IPS-15b (cell line): ENCODE measurements at regions not wholly inside any gene's neighbourhood (a gene's known extent, or its start where the extent isn't known, plus 50 kb on each side); places are given as distances from the start of the nearest gene placed in this dataset.

ENCODE experiments used
- H3K27me3 ChIP-seq: one replicate; pipeline ENCODE4 v1.6.1; 2013; ENCODE audit warnings: low read length; ENCODE audit not compliant: control insufficient read depth, insufficient read depth
- H3K36me3 ChIP-seq: one replicate; pipeline ENCODE4 v1.6.1; 2013; ENCODE audit warnings: low read length; ENCODE audit not compliant: control insufficient read depth, insufficient read depth
- H3K4me1 ChIP-seq: one replicate; pipeline ENCODE4 v1.6.1; 2013; ENCODE audit warnings: mild to moderate bottlenecking, low read length; ENCODE audit not compliant: control insufficient read depth, insufficient read depth
- H3K4me3 ChIP-seq: one replicate; pipeline ENCODE4 v1.5.1; 2013; ENCODE audit warnings: low read depth, low read length
- H3K9ac ChIP-seq: one replicate; pipeline ENCODE4 v1.6.1; 2013; ENCODE audit warnings: low read depth, mild to moderate bottlenecking, low read length
- H3K9me3 ChIP-seq: one replicate; pipeline ENCODE4 v1.6.1; 2013; ENCODE audit warnings: mild to moderate bottlenecking, low read length; ENCODE audit not compliant: control insufficient read depth, insufficient read depth

DNA sequence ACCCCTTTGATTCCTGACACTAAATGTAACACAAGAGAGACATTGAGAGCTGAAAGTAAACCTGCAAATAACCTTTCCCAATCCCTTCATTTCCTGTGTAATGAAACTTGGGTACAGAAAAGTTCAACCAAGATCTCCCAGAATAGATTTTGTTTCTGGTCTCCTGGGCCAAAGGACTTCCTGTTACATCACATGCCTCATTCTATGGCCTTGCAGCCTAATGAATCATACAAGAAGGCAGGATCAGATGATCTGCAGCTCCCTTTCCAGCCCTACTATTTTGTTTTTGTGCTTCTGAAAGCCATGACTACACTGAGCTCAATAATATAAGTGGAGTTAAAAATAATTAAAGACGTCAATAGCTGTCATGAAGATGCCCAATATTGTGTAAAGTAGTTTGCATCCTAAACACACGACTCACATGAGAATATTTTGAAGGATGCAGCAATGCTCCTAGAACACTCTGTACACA, 73.4 kb upstream of the NOX3 start:
- H3K27me3 ChIP-seq = no peaks in the 10 kb centered on the region
- no peak overlapping the region for H3K9ac ChIP-seq
- H3K4me3 ChIP-seq = no peak overlapping the region
- H3K36me3 ChIP-seq = no peaks in the 10 kb centered on the region
- peaks cover 2% of the 10 kb centered on the region for H3K4me1 ChIP-seq
- no peaks in the 10 kb centered on the region for H3K9me3 ChIP-seq

DNA sequence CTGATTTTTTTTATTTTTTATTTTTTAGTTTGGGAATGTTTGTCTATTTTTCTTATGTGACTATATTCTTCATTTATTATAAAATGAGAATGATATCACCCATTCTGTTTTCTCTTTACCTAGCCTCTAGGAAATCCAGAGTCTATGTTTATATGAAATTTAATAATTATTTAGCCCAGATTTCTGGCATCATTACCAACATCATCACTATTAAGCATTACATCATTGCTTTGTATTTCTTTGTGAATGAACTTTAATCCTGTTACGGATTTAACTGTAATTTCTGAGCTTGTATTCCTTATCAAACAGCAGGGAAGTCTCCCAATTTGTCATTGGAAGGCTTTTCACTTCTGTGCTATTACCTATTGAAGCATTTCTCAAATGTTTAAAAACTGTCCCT, 72.7 kb upstream of the NOX3 start:
- Histone ChIP-seq H3K9me3 (no peaks in the 10 kb centered on the region), H3K36me3 (no peaks in the 10 kb centered on the region), H3K27me3 (no peaks in the 10 kb centered on the region), H3K9ac (no peak overlapping the region), H3K4me1 (peaks cover 4% of the 10 kb centered on the region), H3K4me3 (no peak overlapping the region)

DNA sequence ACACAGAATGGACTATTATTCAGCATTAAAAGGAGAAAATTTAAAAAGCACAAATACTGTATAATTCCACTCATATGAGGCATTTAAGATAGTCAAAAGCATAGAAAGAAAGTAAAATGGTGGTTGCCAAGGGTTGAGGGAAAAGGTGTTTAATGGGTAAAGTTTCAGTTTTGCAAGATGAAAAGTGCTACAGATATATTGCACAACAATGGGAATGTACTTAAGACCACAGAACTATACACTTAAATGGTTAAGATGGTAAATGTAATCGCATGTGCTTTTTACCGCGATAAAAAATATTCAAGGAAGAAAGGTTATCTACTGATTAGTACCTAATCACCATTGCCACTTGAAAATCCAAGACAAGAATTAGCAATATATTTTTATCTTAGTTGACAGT, 71.8 kb upstream of the NOX3 start:
- Histone ChIP-seq H3K4me1 (peaks cover 4% of the 10 kb centered on the region), H3K4me3 (no peak overlapping the region), H3K27me3 (no peaks in the 10 kb centered on the region), H3K9me3 (no peaks in the 10 kb centered on the region), H3K9ac (no peak overlapping the region), H3K36me3 (no peaks in the 10 kb centered on the region)

DNA sequence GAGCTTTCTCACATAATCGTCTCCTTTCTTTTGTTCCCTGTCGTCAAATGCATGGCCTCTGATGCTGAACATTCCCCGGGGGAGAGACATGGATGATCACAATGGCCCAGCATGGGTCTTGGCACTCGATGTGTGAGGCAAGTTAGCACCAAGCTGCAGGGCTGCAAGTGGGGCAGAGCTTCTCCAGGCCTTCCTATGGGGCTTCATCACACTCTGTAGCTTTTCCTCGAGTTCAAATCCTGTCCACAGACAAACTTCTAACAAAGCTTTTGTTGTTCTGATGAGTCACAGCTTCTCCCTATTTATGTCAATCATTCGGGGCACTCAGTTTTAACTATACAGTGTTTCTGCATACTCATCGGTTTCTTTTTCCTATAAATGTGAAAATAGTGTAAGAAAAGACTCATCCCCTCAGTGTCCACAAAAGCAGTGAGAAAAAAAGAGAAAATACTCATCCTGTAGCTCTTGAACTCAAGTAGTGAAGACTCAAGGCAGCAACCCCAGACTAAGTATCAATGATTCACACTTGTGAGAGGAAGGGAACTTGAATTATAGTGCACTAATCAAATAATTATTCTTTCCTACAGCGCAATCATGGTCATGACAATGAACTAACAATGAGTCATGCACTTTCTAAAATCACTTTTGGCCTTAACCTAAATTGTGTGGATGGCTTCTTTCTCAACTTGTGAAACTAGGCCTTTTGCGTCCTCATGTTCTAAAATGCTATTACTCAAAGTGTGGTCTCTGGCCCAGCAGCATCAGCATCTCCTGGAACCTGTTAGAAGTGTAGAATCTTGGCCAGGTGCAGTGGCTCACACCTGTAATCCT, 68.4 kb upstream of the NOX3 start:
- H3K9ac ChIP-seq = no peak overlapping the region
- no peaks in the 10 kb centered on the region for H3K36me3 ChIP-seq
- peaks cover 4% of the 10 kb centered on the region for H3K4me1 ChIP-seq
- H3K4me3 ChIP-seq = no peak overlapping the region
- no peaks in the 10 kb centered on the region for H3K27me3 ChIP-seq
- H3K9me3 ChIP-seq = no peaks in the 10 kb centered on the region

DNA sequence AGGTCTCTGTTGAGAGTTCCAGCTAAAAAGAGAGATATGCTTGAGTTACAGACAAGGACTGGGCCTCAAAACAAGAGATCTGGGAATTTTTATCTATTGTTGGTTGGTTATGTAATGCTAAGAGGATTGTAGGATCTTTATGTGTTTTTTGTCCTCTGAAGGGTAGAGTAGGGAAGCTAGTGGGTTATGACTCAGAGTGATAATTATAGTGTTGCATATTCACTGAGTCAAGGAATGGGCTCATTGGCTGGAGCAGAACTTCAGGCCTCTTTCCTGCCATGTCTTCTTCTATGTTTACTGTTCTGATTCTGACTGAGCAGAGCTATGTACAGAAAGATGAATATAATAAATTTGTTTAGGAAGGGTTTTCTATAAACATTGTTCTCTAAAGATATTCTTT, 66.1 kb upstream of the NOX3 start:
- Histone ChIP-seq H3K4me3 (no peak overlapping the region), H3K9ac (no peak overlapping the region), H3K4me1 (peaks cover 4% of the 10 kb centered on the region), H3K36me3 (no peaks in the 10 kb centered on the region), H3K27me3 (no peaks in the 10 kb centered on the region), H3K9me3 (no peaks in the 10 kb centered on the region)

DNA sequence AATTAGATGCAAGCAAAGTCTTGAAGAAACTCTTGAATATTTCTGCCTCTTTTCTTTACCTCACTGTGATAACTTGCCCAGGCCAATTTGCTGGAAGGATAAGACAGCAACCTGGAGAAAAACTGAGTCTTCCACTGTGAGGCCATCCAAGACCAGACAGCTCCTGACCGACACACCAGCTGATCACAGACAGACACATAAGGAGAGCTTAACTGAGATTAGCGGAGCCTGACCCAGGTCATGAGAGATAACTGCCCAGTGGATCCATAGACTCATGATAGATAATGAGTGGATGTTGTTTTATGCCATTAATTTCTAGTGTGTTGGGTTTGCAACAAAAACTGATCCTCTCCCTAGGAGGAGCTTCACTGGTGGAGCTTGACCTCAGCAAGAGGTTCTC, 64.4 kb upstream of the NOX3 start:
- Histone ChIP-seq H3K4me3 (no peak overlapping the region), H3K9ac (no peak overlapping the region), H3K9me3 (no peaks in the 10 kb centered on the region), H3K36me3 (no peaks in the 10 kb centered on the region), H3K4me1 (peaks cover 4% of the 10 kb centered on the region), H3K27me3 (no peaks in the 10 kb centered on the region)

DNA sequence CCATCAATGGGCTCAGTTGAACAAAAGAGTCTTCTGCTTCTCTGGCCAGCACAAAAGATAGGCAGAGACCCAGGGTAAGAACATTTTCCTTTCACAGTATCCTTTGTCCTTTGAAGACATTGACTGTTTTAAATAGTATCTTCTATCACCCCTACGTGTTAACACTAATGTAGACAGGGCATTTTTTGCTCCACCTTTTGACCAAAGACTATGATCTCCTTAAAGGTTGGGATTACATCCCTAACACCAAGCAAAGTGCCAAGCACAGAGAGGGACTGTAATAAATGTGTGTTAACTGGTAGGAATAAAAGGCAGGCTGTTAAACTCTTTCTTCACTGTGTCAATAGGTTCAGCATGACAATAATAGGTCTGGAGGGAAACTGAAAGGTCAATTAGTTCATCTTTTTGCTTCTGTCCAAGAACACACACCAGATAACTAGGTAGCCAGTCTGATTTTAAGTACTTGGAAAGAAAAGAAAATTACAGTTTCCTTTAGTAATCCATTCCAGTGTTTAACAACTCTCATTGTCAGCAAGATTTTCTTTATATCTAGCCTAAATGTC, 63.6 kb upstream of the NOX3 start:
- Histone ChIP-seq H3K4me1 (peaks cover 4% of the 10 kb centered on the region), H3K9me3 (no peaks in the 10 kb centered on the region), H3K27me3 (no peaks in the 10 kb centered on the region), H3K9ac (no peak overlapping the region), H3K36me3 (no peaks in the 10 kb centered on the region), H3K4me3 (no peak overlapping the region)

DNA sequence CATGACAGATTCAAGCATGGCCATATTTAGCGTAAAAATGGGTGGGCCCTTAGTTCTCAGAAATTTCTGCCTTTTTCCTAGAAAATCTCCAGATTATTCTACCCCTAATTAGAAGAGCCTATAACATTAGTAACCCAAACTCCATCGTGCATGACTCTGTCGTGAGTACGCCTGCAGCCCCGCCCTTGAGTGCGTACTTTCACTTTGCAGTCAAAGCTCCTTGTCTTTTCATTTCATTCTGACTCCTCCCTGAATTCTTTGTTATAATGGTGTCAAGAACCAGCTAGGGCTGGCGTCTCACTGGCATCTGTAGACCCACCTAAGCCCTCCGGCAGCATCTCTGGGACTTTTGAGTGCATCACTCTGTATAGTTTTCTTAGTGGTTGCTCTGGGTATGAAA, 61.7 kb upstream of the NOX3 start:
- no peak overlapping the region for H3K4me3 ChIP-seq
- H3K27me3 ChIP-seq = no peaks in the 10 kb centered on the region

DNA sequence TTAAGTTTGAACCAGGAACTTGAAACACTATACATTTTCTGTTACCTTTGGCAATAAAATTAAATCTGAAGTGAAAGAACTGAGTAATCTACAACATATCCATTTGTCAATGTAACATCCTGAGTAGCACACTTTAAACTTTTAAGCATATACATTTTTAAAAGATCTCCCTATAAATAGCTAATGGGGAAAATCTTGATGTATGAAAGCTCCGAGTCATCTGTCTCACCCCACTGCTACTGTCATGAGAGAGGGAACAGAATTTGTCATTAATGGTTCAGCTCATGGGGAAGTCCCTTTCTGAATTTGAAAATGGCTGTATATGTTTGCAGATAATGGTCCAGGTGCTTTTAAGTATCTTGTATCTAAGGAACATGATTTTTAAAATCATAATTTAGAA, 55.2 kb upstream of the NOX3 start:
- no peaks in the 10 kb centered on the region for H3K27me3 ChIP-seq
- no peak overlapping the region for H3K4me3 ChIP-seq
- H3K4me1 ChIP-seq = no peaks in the 10 kb centered on the region
- H3K36me3 ChIP-seq = no peaks in the 10 kb centered on the region
- H3K9me3 ChIP-seq = no peaks in the 10 kb centered on the region
- H3K9ac ChIP-seq = no peak overlapping the region

More for the DNA sequence above, 61.7 kb upstream of the NOX3 start:
- no peaks in the 10 kb centered on the region for H3K4me1 ChIP-seq
- no peaks in the 10 kb centered on the region for H3K36me3 ChIP-seq
- no peaks in the 10 kb centered on the region for H3K9me3 ChIP-seq
- no peak overlapping the region for H3K9ac ChIP-seq

DNA sequence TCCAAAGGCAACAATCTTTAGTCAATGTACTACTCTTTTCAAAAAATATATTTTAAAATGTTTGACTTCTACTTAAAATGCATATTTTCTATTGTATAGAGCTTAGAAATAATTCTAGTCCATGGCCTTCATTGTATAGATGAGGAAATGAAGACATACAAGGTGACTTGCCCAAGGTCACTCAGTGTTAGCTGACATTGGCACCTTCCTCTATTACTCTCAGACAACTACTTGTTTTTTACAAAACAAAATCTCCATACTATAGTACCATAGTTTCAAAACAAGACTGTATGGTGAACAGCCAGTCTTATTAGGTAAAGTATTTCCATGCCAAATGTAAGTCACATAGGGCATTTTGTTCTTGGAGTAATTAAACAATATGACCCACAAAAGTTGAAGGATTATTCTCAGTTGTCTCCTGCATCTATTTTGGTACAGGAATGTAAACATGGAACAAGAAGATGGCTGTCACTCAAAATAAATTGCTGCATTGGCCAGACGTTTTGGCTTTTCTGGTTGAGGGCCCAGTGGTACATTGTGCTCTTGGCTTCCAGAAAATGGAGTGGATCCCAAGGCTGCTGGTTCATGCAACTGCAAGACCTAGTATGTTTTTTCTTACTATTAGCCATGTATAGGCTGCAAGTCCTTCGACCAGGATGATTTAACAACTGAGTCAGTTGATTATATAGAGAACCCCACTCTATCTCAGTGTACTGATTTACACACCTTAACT, 54.3 kb upstream of the NOX3 start:
- Histone ChIP-seq H3K27me3 (no peaks in the 10 kb centered on the region), H3K4me1 (no peaks in the 10 kb centered on the region), H3K9me3 (no peaks in the 10 kb centered on the region), H3K36me3 (no peaks in the 10 kb centered on the region), H3K9ac (no peak overlapping the region), H3K4me3 (no peak overlapping the region)

DNA sequence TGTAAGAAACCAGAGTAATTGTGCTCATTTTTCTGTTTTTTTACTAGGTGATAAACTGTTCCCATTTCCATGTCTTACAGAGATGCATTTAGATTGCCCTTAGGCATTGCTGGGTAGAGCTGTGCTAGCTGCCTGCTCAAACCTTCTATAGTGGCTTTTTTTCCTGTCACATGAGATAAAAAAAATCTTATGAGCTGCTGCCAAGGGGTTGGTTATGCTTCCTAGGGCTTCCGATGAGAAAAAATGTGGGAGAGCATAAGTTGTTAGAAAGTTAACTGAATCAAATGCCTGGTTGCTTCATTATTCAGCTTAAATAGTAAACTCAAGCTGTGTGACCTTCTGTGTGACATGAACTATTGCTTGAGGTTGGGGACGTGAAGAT, 50.0 kb upstream of the NOX3 start:
- H3K27me3 ChIP-seq = no peaks in the 10 kb centered on the region
- H3K4me1 ChIP-seq = no peaks in the 10 kb centered on the region
- no peaks in the 10 kb centered on the region for H3K9me3 ChIP-seq
- no peak overlapping the region for H3K9ac ChIP-seq
- H3K4me3 ChIP-seq = no peak overlapping the region
- no peaks in the 10 kb centered on the region for H3K36me3 ChIP-seq
